ENCODE measurements at regions not wholly inside any gene's neighbourhood (a gene's known extent, or its start where the extent isn't known, plus 50 kb on each side); places are given as distances from the start of the nearest gene placed in this dataset.

GRCh38 chr5:61991866-61992265 lies 314.1 kb upstream of the KIF2A start:
- no peak for TF ChIP-seq HNF4G (IDR thresholded peaks at IDR 0.05)
- TF ChIP-seq, protein P1, sequence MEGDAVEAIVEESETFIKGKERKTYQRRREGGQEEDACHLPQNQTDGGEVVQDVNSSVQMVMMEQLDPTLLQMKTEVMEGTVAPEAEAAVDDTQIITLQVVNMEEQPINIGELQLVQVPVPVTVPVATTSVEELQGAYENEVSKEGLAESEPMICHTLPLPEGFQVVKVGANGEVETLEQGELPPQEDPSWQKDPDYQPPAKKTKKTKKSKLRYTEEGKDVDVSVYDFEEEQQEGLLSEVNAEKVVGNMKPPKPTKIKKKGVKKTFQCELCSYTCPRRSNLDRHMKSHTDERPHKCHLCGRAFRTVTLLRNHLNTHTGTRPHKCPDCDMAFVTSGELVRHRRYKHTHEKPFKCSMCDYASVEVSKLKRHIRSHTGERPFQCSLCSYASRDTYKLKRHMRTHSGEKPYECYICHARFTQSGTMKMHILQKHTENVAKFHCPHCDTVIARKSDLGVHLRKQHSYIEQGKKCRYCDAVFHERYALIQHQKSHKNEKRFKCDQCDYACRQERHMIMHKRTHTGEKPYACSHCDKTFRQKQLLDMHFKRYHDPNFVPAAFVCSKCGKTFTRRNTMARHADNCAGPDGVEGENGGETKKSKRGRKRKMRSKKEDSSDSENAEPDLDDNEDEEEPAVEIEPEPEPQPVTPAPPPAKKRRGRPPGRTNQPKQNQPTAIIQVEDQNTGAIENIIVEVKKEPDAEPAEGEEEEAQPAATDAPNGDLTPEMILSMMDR (IDR thresholded peaks at IDR 0.05; ENCODE audit: low read depth, low read length, missing input control) = no peak
- no peak for TF ChIP-seq RAD21 (IDR thresholded peaks at IDR 0.05)
- TF ChIP-seq JUND (IDR thresholded peaks at IDR 0.05) = no peak
